Right lobe of liver (tissue), 4 donors: ENCODE measurements at regions not wholly inside any gene's neighbourhood (a gene's known extent, or its start where the extent isn't known, plus 50 kb on each side); places are given as distances from the start of the nearest gene placed in this dataset.

ENCODE experiments used
- CTCF ChIP-seq, 4 donors: fragments of 200-600 bp in 3 of 4; fragments of 450-650 bp in 1 of 4; IDR thresholded peaks; one replicate each; pipeline versions ENCODE4 v1.5.1 to v1.8.0; 2016 to 2022; ENCODE audit warnings: antibody characterized with exemption in 4 of 4, mild to moderate bottlenecking in 2 of 4
- POLR2A ChIP-seq: fragments of 450-650 bp; IDR thresholded peaks from one replicate; pipeline ENCODE4 v1.6.1; 2017; ENCODE audit warnings: antibody characterized with exemption, mild to moderate bottlenecking
- donor health status: DM: no; HTN: no; CAD: no.
- donor health status: DM: no; HTN: no; CAD: no.
- donor health status: DM: no; HTN: yes; CAD: no.

- TF ChIP-seq CTCF (IDR thresholded peaks at IDR 0.05) (no peak), POLR2A (no peak)
Measured at GRCh38 chr3:64983583-64984359, 296.0 kb upstream of the ADAMTS9 start.
